Germinal center (tissue), 1 donor: ENCODE measurements at regions not wholly inside any gene's neighbourhood (a gene's known extent, or its start where the extent isn't known, plus 50 kb on each side); places are given as distances from the start of the nearest gene placed in this dataset.

ENCODE experiments used
- DNase-seq: peaks from one replicate; pipeline ENCODE4 v3.0.0; 2012; ENCODE audit warnings: mixed read lengths, low spot score

DNA sequence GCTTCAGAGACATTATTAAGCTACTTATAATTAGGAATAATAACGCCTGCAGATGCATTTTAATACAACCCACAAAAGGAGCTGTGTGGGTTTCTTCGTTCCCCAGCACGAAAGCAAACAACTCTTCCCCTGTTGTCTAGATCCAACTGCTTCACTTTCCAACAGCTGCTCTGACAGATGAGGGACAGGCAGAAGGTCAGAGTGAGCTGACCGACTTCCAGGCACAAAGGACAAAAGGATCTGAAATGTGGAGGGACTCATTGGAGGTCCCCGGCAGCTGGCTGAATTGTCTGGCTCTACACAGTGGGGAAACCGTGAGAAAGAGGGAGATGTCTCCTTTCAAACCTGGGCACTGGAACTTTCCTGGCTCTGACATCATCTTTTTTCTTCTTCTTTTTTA lies 79.1 kb upstream of the ALDH1B1 start:
- DNase-seq, result no peak

DNA sequence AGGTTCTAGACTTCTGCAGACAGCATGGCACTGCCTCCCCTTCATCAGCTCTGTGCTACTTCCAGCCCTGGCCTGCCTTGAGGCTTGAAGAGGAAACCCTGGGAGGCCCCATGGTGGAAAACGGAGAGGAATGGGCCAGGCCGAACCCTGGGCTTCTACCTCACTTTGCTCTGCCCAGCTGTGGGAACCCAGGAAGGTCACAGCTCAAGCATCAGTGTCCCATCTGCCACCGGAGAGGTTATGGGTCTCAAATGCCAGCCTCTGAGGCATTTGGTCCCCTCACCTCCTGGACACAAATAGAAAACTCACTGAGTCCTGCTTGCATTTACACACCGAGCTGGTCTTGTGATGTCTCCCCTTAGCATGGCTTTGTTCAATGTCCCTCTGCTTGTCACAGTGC lies 80.1 kb upstream of the ALDH1B1 start:
- no peak for DNase-seq

DNA sequence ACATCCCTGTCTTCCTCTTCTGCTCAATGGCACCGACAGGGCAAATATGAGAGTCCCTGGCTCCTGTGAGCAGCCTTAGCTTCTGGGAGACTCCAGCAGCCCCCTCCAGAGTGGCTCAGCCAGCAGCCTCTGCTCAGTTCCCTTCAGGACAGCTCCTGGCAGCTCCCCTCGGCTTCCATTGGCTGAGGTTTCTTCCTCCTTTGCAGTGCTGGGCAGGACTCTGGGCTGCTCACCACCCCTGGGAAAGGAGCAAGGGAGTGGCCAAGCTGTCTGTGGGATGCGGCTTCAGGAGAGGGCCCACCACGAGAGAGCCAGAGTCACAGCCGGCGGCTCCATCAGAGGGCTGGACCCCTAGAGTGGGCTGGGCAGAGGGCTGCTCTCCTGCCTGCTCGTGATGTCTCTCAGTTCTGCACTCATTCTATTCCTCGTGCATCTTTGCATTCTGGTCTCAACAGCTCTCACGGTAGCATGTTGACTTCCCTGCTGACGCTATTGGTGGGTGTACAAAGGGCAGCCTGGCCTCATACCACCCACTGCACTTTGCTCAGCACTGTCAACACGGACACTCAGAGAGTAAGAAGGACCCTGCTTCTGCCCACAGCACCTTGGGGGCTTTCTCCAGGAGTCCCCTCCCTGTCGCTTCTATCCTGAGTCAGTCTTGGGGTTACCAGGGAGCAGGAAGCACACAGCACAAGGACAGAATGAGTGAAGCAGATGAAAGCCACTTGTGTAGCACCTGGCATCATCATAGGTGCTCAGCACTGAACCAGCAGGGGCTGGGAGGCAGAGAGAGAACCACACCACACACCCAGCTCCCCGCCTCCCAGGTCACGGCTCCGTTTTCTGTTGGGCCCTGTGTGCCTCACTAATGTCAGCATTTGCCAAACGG lies 80.9 kb upstream of the ALDH1B1 start:
- DNase-seq, result no peak

DNA sequence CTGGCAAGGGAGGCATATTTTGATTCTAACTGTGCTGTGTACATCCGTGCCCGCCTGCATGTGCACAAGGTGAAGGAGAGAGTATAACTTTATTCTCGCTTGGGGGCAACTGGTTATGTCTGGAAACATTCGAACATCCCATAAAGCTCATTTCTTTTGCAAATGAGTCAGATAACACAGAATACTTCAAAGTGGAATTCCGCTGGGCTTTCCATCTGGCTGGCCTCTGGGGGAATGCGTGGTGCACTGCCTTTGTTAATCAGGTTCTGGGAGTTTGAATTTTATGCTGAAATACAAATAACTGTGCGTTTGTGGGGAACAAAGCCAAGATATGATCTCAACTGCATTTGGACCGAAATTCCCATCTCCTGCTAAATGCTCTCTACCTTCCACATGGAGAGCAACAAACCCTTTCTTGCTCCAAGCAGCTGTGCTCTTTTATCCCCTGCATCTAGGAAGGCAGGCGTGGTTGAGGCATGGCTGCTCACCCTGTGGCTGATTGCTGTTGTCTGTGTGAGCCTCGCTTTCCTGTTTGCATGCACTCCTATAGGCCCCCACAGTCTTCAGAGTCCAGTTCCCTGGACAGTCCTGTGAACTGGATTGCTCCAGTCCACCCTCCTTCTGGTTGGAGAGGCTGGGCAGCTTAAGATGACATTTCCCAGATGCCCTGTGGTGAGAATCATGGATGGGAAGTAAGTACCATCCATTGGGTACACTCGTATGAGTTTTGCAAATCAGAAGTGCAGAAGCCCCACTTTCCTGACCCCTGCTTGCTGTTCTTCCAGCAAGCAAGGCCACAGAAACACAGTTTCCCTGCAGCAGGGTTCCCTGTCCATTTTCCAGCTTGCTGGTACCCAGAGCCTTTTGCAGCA lies 82.9 kb upstream of the ALDH1B1 start:
- no peak for DNase-seq

DNA sequence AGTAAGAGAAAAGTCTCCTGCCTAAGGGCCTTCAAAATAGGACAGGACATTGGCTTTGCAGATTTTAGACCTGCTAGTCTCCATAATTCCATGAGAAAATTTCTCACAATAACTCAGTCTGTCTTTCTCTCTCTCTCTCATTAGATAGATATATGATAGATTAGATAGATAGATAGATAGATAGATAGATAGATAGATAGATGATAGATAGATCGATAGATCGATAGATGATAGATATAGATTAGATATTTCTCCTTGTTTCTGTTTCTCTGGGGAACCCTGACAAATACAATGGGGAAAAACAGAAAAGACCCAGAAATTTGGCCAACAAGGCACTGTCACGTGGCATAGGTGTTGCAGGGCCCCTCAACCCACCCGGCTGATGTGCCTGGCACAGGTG lies 84.4 kb upstream of the ALDH1B1 start:
- no peak for DNase-seq

DNA sequence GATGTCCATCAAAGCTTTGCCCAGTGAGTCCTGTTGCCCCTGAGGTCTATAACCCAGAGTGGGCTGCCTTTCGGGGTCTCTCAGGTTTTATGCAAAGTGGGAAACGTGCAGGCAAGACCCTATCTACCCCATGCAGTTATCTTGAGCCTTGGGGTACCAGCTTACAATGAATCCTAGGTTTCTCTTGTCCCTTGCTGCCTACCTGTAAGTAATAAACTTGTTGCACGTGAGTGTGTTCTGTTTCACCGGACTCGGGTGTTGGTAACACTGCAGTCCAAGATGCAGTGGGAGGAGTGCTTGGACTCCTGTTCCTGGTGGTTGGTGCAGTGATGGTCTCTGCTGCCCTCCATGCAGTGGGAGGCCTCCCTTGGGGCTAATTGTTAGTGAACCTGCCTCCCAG lies 85.6 kb upstream of the ALDH1B1 start:
- no peak for DNase-seq

DNA sequence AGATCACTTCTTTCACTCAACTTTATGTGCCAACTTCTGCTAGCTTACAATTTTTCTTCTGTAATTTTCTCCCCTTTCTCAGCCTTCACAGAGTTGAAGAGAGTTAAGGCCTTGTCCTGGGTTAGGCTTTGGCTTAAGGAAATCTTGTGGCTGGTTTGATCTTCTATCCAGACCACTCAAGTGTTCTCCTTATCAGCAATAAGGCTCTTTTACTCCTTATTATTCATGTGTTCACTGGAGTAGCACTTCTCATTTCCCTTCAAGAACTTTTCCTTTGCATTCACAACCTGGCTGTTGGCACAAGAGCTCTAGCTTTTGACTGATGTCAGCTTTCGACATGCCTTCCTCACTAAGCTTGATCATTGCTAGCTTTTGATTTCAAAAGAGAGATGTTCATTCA lies 86.9 kb upstream of the ALDH1B1 start:
- no peak for DNase-seq

DNA sequence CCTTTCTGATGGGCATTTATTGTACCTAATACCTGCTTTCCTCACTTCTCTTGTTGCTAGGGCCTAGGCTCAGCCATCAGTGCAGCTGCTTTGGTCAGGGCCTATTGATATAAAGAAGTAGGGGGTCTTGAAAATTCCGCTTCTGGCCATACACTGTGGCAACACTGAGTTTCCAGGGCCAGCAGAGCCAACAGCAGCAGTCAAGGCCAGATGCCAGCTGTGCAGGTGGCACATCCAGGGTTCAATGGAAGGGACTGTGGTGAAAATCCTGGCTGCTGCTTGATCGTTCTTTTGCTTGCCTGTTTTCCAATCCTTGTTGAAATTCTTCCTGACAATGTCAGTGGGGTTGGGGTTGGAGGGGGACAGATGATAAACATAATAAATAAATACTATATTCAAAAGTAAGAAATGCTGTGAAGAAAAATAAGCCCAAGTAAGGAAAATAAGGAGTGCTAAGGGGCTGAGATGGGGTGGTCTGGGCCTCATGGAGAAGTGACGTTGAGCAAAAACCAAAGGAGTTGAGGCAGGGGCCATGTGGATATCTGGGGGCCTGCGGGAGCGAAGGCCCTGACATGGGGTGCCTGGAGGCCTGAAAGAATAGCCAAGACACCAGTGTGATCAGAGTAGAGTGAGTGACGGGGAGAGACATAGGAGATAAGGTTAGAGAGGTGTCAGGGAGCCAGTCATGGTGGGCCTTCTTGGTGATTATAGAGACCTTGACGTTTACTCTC lies 91.0 kb upstream of the ALDH1B1 start:
- no peak for DNase-seq

DNA sequence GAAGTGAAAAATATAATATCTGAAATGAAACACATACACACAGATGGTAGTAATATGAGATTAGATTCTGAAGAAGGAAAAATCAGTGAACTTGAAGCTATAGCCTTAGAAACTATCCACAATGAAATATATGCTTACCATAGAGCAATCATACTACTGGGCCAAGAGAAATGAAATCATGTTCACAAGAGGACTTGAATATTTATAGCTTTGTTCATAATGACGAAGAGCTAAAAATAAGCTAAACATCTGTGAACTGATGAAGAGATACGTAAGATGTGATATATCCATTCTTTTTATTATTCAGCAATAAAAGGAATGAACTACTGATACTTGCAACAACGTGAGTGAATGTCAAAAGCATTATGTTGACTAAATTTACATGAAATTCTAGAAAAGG lies 92.6 kb upstream of the ALDH1B1 start:
- no peak for DNase-seq

DNA sequence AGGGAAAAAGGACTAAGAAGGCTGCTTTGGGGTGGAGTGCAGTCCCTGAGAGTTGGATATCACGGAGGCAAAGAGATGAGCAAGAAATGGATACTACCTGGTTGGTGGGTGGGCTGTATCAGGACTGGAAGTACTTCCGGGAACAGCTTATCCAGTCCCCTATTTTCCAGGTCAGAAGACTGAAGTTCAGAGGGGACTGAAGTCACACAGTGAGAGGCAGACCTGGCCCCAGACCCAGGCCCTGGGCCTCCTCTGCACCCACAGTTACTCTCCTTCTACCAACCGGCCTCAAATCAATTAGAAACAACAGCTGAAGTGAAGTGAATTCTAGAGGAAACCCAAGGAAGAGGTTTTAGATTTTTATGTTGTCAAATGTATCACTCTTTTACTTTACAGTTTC lies 93.6 kb upstream of the ALDH1B1 start:
- no peak for DNase-seq

DNA sequence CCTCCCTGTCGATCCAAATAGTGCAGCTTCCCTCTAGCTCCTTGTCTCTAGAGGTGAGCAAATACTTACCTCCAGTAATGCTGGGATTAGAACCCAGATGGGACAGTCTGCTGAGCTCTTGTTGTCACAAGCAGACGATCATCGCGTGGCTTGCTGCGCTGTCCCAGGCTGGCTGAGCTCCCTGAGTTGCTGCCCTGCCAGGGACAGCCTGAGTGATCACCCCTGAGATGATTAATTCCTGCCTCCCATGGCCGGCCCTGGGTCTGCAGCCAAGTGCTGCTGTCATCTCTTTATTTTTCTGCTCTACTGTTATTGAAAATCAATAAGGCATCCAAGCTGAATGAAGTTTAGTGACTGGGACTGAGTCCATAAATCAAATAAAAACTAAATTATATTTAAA lies 94.0 kb upstream of the ALDH1B1 start:
- DNase-seq, result no peak

DNA sequence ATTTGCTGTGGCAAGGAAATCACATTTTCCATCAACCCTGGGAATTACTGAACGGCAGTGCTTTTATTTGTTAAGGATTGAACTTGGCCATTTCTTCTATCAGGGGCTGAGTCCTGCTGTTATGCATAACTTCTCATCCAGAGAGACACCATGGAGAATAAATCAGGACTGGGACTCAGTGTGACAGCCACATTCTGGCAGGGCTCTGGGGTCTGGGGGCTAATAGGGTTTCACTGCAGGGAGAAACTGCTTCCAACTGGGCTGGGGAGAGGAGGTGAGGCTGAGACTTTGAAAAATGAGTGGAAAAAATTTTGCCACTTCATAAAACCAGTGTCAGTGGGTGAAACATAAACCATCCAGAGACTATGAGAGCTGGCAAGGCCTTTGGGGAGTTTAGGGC lies 95.7 kb upstream of the ALDH1B1 start:
- DNase-seq, result no peak

DNA sequence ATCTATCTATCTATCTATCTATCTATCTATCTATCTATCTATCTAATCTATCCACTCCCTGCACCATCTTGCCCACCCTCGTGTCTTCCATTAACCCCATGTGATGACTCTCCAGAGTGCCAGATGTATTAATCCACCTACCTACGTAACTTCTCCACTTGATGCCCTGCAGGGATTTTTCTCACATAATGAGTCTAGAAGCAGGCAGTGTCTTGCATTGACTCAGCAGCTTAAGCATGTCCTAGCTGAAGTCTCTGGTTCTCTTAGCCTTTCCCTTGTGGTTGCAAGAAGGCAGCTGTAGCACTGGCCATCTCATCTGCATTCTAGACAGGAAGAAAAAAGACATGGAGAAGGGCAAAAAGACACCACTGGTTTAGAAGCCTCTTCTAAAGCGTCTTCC lies 96.7 kb upstream of the ALDH1B1 start:
- DNase-seq, result no peak

DNA sequence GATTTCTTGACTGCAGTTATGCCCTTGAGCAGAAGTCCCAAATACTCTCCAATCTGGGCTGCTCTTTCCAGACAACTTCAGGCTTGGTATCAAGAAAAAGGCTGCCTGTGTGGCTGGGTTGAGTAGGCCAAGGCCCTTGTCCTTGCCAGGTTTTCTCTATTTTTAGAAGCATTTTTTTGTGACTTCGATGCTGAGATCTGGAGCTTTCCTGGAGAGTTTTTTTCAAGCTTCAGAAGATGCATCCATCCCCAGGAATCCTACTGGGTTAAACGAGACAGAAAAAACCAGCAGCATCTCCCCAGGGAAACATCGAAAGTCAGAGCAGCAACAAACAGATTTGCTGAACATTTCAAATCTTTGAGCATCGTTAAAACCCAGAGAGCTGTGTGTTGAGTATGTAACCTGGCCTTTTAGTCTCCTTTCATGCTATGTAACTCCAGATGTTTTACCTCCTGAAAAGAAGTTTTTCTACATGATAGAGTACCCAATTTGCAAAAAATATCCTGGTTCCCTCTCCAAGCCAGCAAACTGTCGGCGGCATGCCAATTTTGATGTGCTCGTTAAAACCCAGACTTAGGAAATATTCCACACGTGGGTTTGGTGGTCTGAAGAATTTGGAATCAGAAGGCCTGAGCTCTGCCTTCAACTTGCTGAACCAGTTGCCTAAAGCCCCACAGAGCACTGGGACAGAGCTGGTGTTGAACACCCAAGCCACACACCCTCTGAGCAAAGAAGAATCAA lies 98.1 kb upstream of the ALDH1B1 start:
- DNase-seq, result no peak

DNA sequence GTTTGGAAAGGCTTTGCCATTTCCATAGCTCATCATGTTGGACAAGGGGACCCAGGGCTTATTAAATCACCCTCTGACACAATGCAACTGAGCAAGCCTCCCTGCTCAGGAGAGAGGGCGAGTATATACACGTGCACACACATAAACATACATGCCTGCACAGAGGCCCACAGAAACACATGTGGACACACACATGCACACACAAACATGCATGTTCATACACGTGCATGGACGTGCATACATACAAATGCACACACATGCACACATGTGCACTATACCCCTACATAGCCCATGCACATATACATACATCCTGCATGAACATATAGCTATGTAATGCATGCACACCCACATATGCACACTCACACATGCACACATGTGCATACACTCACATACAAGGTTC lies 99.5 kb upstream of the ALDH1B1 start:
- DNase-seq, result no peak

DNA sequence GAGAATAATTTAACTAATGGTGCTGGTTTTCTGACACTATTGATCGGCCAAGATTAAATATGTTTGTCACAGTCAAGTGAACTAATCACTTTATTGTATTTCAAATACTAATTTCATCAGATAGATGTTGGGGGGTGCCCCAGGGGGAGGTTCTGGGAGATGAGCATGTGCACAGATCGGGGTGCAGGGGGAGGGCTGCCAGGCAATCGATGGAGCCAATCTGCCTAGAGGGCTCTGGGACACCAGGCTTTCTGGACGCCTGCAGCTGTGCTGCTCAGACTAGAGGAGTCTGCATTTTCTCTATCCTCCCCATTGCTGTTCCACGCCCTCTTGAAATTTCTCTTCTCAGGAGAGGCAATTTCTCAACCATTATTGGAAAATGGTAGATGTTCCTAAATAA lies 100.0 kb upstream of the ALDH1B1 start:
- DNase-seq, result no peak

DNA sequence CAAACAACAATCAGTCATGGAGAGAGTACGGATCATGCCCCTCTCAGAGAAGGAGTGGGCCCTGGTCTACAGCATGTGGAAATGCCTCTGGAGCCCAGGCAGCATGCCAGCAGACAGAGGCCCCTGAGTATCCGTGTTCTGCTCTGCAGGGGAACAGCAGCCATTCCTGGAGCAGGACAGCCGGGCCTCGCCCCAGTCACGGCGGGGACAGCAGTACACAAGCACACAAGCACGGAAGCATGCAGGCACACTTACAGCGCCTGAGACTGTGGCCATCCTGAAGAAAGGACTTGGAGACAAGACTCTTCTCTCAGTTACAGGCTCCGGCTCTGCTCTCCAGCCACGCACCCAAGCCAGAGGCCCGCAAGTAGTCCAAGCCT lies 102.6 kb upstream of the ALDH1B1 start:
- DNase-seq, result no peak

DNA sequence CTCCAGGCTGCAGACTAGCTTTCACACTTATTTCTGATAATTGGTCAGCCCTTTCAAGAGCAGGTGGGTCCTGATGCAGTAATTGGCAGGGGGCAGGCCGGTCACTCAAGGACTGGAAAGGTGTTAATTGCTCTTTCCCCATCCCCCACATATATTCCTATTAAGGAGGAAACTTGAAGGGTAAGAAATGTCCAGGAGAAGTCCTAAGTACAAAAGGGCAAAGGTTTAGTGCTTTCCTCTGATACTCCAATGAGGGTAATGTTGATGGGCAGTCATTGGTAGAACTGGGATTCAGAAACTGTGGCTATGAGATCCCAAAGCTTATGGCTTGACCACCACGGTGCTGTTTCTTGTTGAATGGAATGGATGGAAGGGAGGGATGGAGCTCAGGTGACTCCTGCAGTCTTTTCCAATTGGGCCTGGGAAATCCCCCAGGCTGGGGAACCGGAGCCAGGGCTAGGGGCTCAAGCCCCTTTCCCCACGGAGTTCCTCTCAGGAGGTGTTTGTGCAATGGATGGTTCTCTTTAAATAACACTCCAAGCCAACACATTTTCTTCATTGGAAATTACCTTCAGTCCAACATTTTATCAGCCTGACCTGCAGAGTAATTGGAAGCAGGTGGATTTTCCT lies 103.2 kb upstream of the ALDH1B1 start:
- DNase-seq, result no peak

DNA sequence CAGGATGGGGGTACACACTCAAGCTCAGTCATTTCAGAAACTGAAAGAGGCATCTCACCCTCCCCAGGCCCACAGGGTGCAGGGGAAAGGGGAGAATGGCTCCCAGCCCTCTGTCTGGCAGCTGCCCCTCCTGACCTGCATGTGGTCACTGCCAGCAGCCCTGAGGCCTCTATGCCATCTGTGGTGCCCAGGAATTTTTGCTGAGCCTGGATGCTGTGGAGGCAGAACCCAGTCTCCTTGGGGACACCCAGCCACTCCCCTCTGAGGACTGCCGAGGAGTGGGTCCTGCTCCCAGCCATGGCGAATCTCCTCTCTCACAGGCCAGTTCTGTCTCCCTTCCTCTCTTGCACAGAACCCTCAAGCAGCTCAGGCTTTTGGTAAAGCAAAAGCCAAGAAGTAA lies 104.0 kb upstream of the ALDH1B1 start:
- no peak for DNase-seq

DNA sequence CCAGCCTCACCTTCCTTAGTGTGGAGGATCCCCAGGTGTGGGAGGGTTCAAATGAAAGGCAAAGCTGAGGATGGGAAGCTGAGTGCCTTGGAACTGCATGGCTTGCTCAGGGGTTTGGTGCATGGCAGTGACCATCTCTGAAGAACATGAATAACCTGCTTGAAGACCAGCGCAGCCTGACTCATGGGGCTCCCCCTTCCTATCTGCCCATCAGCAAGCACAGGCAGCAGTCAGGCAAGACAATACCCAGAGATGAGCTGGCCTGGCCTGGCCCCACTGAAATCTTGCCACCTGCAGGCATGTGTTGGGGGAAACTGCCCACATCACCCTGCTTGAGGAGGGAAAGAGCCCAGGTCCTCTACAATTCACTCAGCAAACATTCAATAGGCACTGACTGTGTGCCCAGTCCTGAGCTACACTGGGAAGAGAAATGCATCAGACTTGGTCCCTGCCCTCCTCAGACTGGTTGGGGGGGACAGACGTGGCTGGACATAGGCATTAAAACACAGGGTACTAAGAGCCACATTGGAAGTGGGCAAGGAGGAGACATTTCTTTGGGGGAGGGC lies 105.0 kb upstream of the ALDH1B1 start:
- DNase-seq, result no peak

DNA sequence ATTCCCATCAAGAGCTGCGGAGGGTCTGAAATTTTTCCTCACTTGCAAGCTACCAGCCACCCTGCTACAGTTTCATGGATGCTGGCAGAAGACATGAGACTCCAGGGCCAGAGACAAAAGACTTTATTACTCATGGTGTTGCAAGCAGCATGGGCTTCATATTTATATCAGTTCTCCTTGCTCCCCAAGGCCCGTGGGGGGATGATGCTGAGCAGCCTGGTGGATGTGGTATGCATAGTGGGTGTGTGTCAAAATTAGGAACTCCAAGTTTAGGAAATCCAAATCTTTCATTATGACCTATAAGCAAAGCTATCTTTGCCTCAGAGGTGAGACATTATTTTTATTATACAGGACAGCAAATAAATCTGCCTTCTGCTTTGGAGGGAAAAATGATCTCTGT lies 105.7 kb upstream of the ALDH1B1 start:
- DNase-seq, result no peak
